Hematopoietic multipotent progenitor cell treated with erythropoietin and hydrocortisone succinate and interleukin-3 and kit ligand, for 6 days (in vitro differentiated cells): ENCODE measurements at regions not wholly inside any gene's neighbourhood (a gene's known extent, or its start where the extent isn't known, plus 50 kb on each side); places are given as distances from the start of the nearest gene placed in this dataset.

ENCODE experiments used
- DNase-seq: peaks from one replicate; pipeline ENCODE4 v3.0.0-alpha.2; 2015

- no peak for DNase-seq
Measured at GRCh38 chr2:206368484-206368883, 74.8 kb upstream of the ADAM23 start.

GRCh38 chr2:206368933-206369569, 74.3 kb upstream of the ADAM23 start:
- peak; percentile 61 for DNase-seq

DNA sequence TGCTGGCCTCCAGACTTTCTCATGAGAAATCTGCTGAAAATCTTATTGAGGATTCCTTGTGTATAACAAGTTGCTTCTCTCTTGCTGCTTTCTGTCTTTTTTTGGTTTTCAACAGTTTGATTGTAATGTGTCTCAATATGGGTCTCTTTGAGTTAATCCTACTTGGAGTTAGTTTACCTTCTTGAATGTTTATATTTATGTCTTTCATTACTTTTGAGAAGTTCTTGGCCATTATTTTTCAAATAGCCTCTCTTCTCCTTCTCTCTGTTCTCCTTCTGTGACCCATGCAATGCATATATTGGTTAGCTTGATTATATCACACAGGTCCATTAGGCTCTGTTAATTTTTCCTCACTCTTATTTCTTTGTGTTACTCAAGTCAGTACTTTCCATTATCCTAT, 67.4 kb upstream of the ADAM23 start:
- no peak for DNase-seq

- DNase-seq, result no peak
Measured at GRCh38 chr2:206378835-206379234, 64.5 kb upstream of the ADAM23 start.

- no peak for DNase-seq
Measured at GRCh38 chr2:206379266-206379665, 64.1 kb upstream of the ADAM23 start.

DNA sequence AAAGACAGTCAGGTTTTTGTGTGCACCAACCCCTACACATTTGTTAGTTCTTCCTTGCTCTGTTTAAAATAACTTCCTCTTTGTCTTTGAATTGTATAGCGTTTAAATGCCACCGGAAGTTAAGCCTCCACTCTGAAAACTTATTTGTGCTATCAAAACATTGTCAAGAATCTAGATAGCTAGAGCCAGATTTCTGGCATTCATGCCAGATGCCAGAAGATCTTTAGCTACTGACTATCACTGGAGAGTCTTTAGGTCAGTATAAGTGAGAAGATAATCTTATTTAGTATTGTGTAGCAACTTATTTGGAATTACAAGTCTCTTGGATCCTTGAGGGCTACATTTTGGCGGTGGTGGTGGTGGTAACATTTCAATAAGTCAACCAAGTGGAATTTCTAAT, 63.4 kb upstream of the ADAM23 start:
- DNase-seq, result no peak

GRCh38 chr2:206381881-206382280, 61.5 kb upstream of the ADAM23 start:
- no peak for DNase-seq

DNA sequence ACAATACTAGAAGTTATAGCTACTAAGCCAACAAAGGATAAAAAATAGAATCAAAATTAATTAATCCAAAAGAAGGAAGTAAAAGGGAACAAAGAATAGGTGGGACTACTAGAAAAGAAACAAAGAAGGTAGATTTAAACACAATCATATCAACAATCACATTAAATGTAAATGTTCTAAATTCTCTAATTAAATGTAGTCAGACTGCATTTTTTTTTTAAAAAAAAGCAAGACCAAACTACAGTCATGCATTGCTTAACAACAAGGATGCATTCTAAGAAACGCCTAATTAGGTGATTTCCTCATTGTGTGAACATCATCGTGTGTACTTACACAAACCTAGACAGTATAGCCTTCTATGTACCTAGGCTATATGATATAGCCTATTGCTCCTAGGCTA, 59.7 kb upstream of the ADAM23 start:
- no peak for DNase-seq

DNA sequence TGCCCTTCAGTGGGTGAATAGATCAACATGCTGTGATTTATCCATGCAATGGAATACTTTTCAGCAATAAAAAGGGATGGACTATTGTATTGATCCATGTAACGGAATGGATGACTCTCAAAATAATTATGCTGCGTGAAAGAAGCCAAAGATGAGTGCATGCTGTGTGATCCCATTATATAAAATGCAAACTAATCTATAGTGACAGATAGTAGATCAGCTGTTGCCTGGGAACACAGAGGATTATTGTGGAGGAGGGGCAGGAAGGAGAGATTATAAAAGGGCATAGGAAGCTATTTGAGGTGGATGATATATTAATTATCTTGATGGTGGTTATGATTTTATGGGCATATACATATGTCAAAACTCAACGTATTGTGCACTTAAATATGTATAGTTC, 55.5 kb upstream of the ADAM23 start:
- no peak for DNase-seq

- peak; percentile 3 for DNase-seq
Measured at GRCh38 chr2:206388698-206389097, 54.6 kb upstream of the ADAM23 start.

DNA sequence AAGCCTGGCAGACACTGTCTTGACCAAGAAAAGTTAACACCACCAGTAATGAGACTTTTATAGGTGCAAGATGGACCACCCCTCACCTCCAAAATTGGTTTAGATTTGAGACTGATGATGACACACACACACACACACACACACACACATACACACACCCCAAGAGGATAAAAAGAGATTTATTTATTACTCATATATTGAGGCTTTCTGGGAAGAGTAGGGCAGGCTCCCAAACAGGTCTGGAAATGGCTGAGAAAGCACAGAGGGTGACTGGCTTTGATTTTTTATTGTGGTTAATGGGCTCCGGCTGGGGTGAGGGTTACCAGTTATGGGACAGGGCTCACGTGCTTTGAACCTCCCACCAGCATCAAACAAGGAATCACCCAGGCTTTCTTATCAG, 54.2 kb upstream of the ADAM23 start:
- no peak for DNase-seq

GRCh38 chr2:206390181-206390580, 53.2 kb upstream of the ADAM23 start:
- no peak for DNase-seq

- DNase-seq, result peak; percentile 62
Measured at GRCh38 chr2:206392118-206392517, 51.2 kb upstream of the ADAM23 start.
